ENCODE measurements at regions not wholly inside any gene's neighbourhood (a gene's known extent, or its start where the extent isn't known, plus 50 kb on each side); places are given as distances from the start of the nearest gene placed in this dataset.
"Not testable (repeated sequence)": the region's sequence is repeated elsewhere in the genome, so short reads cannot be mapped to it uniquely, and the experiment has no call there.

GRCh38 chr5:17031659-17032277, 95.7 kb upstream of the MYO10 start:
- WGBS (ENCODE audit: insufficient coverage, low coverage, missing lambda C conversion rate), result 5% methylated on average over 21 of the region's 24 CpGs

DNA sequence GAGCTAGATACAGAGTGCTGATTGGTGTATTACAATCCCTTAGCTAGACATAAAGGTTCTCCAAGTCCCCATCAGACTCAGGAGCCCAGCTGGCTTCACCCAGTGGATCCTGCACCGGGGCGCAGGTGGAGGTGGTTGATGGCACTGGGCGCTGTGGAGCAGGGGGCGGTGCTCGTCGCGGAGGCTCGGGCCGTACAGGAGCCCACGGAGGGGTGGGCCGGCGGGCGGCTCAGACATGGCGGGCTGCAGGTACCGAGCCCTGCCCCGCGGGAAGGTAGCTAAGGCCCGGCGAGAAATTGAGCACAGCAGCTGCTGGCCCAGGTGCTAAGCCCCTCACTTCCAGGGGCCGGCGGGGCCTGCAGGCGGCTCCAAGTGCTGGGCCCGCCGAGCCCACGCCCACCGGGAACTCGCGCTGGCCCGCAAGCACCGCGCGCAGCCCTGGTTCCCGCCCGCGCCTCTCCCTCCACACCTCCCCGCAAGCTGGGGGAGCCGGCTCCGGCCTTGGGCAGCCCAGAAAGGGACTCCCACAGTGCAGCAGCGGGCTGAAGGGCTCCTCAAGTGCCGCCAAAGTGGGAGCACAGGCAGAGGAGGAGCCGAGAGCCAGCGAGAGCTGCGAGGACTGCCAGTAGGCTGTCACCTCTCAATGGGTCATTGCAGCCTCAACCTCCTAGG, 96.4 kb upstream of the MYO10 start:
- H3K27ac ChIP-seq (ENCODE audit: extremely low read depth, low read depth, low read length); H3K79me2 ChIP-seq (ENCODE audit: control insufficient read depth, insufficient read depth, low read length); BruUV-seq (replicated peaks); in situ Hi-C loops (cut with MboI); H4K20me1 ChIP-seq (replicated peaks; ENCODE audit: control insufficient read depth, insufficient read depth, low read length); H3K9ac ChIP-seq (ENCODE audit: insufficient read depth in 1 of 2, low read depth in 2 of 2, low read length in 2 of 2); H3K9me3 ChIP-seq (replicated peaks; ENCODE audit: control insufficient read depth, insufficient read depth, low read depth, low read length); CTCF ChIA-PET (ENCODE audit: low intra/inter-chr PET ratio); H3K27me3 ChIP-seq (ENCODE audit: control insufficient read depth in 2 of 2, insufficient read depth in 2 of 2, low read length in 2 of 2); H3K36me3 ChIP-seq (ENCODE audit: control insufficient read depth, insufficient read depth, low read length); FAIRE-seq; H3K4me3 ChIP-seq; intact Hi-C loops (cut with micrococcal nuclease); ATAC-seq; H3K9me1 ChIP-seq (ENCODE audit: control insufficient read depth, insufficient read depth, low read length); H3K4me1 ChIP-seq (replicated peaks in 1 of 2; ENCODE audit: control insufficient read depth in 2 of 2, insufficient read depth in 2 of 2, low read length in 2 of 2); DNase-seq (ENCODE audit: extremely low read depth in 1 of 4, low spot score in 3 of 4); H3K4me2 ChIP-seq (ENCODE audit: insufficient read depth, low read length); H2AFZ ChIP-seq (ENCODE audit: low read depth, low read length): not testable (repeated sequence)
- 19% methylated on average over 35 of the region's 43 CpGs for WGBS (ENCODE audit: insufficient coverage, low coverage, missing lambda C conversion rate)
- POLR2A ChIA-PET, result interaction anchor here (0.6 kb wide), 1 partner anchor 20 kb away, joined by 4 read pairs; no protein-coding TSS in a partner anchor

More at GRCh38 chr5:17031659-17032277, 95.7 kb upstream of the MYO10 start:
- H3K9ac ChIP-seq (ENCODE audit: insufficient read depth in 1 of 2, low read depth in 2 of 2, low read length in 2 of 2); ATAC-seq; DNase-seq (ENCODE audit: extremely low read depth in 1 of 4, low spot score in 3 of 4); H3K36me3 ChIP-seq (ENCODE audit: control insufficient read depth, insufficient read depth, low read length); H3K9me3 ChIP-seq (replicated peaks; ENCODE audit: control insufficient read depth, insufficient read depth, low read depth, low read length); H3K4me1 ChIP-seq (replicated peaks in 1 of 2; ENCODE audit: control insufficient read depth in 2 of 2, insufficient read depth in 2 of 2, low read length in 2 of 2); H3K27ac ChIP-seq (ENCODE audit: extremely low read depth, low read depth, low read length); BruUV-seq (replicated peaks); FAIRE-seq; H3K9me1 ChIP-seq (ENCODE audit: control insufficient read depth, insufficient read depth, low read length); H2AFZ ChIP-seq (ENCODE audit: low read depth, low read length); H3K4me3 ChIP-seq; H3K4me2 ChIP-seq (ENCODE audit: insufficient read depth, low read length); H3K79me2 ChIP-seq (ENCODE audit: control insufficient read depth, insufficient read depth, low read length); H4K20me1 ChIP-seq (replicated peaks; ENCODE audit: control insufficient read depth, insufficient read depth, low read length); CTCF ChIA-PET (ENCODE audit: low intra/inter-chr PET ratio); H3K27me3 ChIP-seq (ENCODE audit: control insufficient read depth in 2 of 2, insufficient read depth in 2 of 2, low read length in 2 of 2); in situ Hi-C loops (cut with MboI); intact Hi-C loops (cut with micrococcal nuclease): not testable (repeated sequence)
- TF ChIP-seq NFYB (IDR thresholded peaks at IDR 0.05; ENCODE audit: extremely low read depth, insufficient read length), result peak; percentile 29
- POLR2A ChIA-PET, result interaction anchor here (0.6 kb wide), 1 partner anchor 19 kb away, joined by 4 read pairs; no protein-coding TSS in a partner anchor

DNA sequence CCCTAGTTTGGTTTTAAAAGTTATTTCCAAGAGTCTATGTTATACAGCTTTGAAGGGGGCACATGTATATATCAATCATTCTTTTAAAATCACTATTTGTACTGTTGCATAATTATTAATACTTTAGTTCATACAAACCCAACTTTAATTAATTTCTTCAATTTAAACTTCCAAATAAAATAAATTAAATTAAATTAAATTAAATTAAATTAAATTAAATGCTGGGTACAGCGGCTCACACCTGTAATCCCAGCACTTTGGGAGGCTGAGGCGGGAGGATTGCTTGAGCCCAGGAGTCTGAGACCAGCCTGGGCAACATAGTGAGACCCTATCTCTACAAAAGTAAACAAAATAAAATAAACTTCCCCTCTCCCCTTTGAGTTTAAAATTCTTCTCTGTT, 98.9 kb upstream of the MYO10 start:
- H3K9ac ChIP-seq (ENCODE audit: insufficient read depth in 1 of 2, low read depth in 2 of 2, low read length in 2 of 2); H3K27ac ChIP-seq (ENCODE audit: extremely low read depth, low read depth, low read length); CTCF ChIA-PET (ENCODE audit: low intra/inter-chr PET ratio); H4K20me1 ChIP-seq (replicated peaks; ENCODE audit: control insufficient read depth, insufficient read depth, low read length); intact Hi-C loops (cut with micrococcal nuclease); H3K36me3 ChIP-seq (ENCODE audit: control insufficient read depth, insufficient read depth, low read length); BruUV-seq (replicated peaks); H3K4me1 ChIP-seq (replicated peaks in 1 of 2; ENCODE audit: control insufficient read depth in 2 of 2, insufficient read depth in 2 of 2, low read length in 2 of 2); H3K4me2 ChIP-seq (ENCODE audit: insufficient read depth, low read length); H3K4me3 ChIP-seq; H3K9me3 ChIP-seq (replicated peaks; ENCODE audit: control insufficient read depth, insufficient read depth, low read depth, low read length); DNase-seq (ENCODE audit: extremely low read depth in 1 of 4, low spot score in 3 of 4); FAIRE-seq; H2AFZ ChIP-seq (ENCODE audit: low read depth, low read length); H3K9me1 ChIP-seq (ENCODE audit: control insufficient read depth, insufficient read depth, low read length); H3K27me3 ChIP-seq (ENCODE audit: control insufficient read depth in 2 of 2, insufficient read depth in 2 of 2, low read length in 2 of 2); ATAC-seq; in situ Hi-C loops (cut with MboI); H3K79me2 ChIP-seq (ENCODE audit: control insufficient read depth, insufficient read depth, low read length); POLR2A ChIA-PET: not testable (repeated sequence)
- 0% methylated on average over 2 of the region's 2 CpGs for WGBS (ENCODE audit: insufficient coverage, low coverage, missing lambda C conversion rate)
